HepG2 (cell line): ENCODE measurements at regions not wholly inside any gene's neighbourhood (a gene's known extent, or its start where the extent isn't known, plus 50 kb on each side); places are given as distances from the start of the nearest gene placed in this dataset.

Experiments used
- ATF3 ChIP-seq: sonication (generic); formaldehyde crosslinking; IDR thresholded peaks from 2 replicates; pipeline ENCODE4 v1.4.0; 2020; ENCODE audit warnings: missing genetic modification reagents
- CTCF ChIP-seq: sonication (generic); formaldehyde crosslinking; IDR thresholded peaks from 2 replicates; pipeline ENCODE4 v1.5.0; 2020; ENCODE audit warnings: mild to moderate bottlenecking, missing genetic modification reagents, moderate library complexity
- GABPA ChIP-seq, 2 experiments: IDR thresholded peaks; 2 replicates each; pipeline ENCODE4 v1.6.1; 2011 to 2016; ENCODE audit warnings: low read depth in 2 of 2, low read length in 1 of 2, missing biosample characterization in 1 of 2, missing genetic modification characterization in 1 of 2
- HDAC1 ChIP-seq: sonication (generic); formaldehyde crosslinking; IDR thresholded peaks from 2 replicates; pipeline ENCODE4 v1.5.1; 2020; ENCODE audit warnings: mild to moderate bottlenecking, missing genetic modification reagents
- MTF2 ChIP-seq: sonication (generic); formaldehyde crosslinking; IDR thresholded peaks from 2 replicates; pipeline ENCODE4 v1.5.0; 2020; ENCODE audit warnings: missing genetic modification reagents, borderline replicate concordance
- NFIC ChIP-seq: IDR thresholded peaks from 2 replicates; pipeline ENCODE4 v1.6.1; 2012; ENCODE audit warnings: mild to moderate bottlenecking, low read length, inconsistent platforms
- POLR2A ChIP-seq, 2 experiments: IDR thresholded peaks; 2 replicates each; pipeline ENCODE4 v1.6.1; 2011; ENCODE audit warnings: low read depth in 2 of 2, low read length in 2 of 2, mild to moderate bottlenecking in 1 of 2, moderate library complexity in 1 of 2; ENCODE audit not compliant: insufficient read depth in 1 of 2
- ZNF354B ChIP-seq: sonication (generic); formaldehyde crosslinking; IDR thresholded peaks from 2 replicates; pipeline ENCODE4 v1.8.0; 2022; ENCODE audit warnings: mild to moderate bottlenecking, missing genetic modification reagents
- ZNF891 ChIP-seq: sonication (generic); formaldehyde crosslinking; IDR thresholded peaks from 2 replicates; pipeline ENCODE4 v1.5.0; 2020; ENCODE audit warnings: mild to moderate bottlenecking, missing genetic modification reagents

GRCh38 chr2:162964513-162964912 lies 125.9 kb upstream of the KCNH7 start:
- TF ChIP-seq POLR2A (IDR thresholded peaks at IDR 0.05; ENCODE audit: insufficient read depth in 1 of 2, low read depth in 2 of 2, low read length in 2 of 2) (no peak), ATF3 (CRISPR knock-in tag) (no peak), NFIC (no peak), GABPA (IDR thresholded peaks at IDR 0.05; ENCODE audit: low read depth, low read length) (no peak), GABPA (CRISPR knock-in tag; IDR thresholded peaks at IDR 0.05; ENCODE audit: low read depth) (no peak), CTCF (CRISPR knock-in tag) (no peak), HDAC1 (CRISPR knock-in tag) (no peak), ZNF891 (CRISPR knock-in tag) (no peak), MTF2 (CRISPR knock-in tag) (no peak), ZNF354B (no peak)
